ENCODE measurements at regions not wholly inside any gene's neighbourhood (a gene's known extent, or its start where the extent isn't known, plus 50 kb on each side); places are given as distances from the start of the nearest gene placed in this dataset.

DNA sequence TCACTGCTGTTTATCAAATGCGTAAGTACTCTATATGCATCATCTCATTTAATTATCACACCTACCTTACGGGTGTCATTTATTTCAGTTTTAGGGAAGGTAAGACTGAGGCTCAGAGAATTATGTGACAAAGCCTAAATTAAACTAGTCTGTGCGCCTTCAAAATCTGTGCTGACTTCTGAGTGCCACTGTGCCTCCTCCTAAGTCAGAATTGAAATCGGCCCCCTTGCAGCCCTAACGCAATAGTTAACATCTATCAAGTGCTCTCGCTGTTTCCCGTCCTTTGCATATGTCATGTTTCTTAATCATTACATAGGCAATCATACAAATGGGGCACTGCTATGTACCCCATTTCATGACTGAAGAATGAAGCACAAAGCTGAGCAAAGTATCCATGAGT is 79.0 kb upstream of the PDE10A start:
- no peak for DNase-seq

DNA sequence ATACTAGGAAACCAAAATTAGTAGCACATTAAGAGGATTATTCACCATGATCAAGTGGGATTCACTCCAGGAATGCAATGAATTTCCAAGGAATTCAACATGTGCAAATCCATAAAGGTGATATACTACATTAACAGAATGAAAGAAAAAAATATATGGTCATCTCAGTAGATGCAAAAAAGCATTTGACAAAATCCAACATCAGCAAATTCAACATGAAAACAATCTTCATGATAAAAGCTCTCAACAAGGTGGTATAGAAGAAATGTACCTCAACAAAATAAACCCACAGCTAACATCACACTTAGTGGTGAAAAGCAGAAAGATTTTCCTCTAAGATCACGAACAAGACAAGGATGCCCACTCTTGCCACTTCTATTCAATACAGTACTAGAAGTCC is 74.4 kb upstream of the PDE10A start:
- no peak for DNase-seq

DNA sequence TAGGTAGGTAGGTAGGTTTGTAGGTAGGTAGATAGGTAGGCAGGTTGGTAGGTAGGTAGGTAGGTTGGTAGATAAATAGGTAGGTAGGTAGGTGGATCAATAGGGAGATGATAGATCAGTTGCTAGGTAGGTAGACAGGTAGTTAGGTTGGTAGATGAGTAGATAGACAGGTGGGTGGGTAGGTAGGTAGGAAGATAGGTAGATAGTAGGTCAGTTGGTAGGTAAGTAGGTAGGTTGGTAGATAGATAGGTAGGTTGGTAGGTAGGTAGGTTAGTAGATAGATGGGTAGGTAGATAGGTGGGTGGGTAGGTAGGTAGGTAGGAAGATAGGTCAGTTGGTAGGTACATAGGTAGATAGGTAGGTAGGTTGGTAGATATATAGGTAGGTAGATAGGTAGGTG is 72.0 kb upstream of the PDE10A start:
- DNase-seq, result no peak

DNA sequence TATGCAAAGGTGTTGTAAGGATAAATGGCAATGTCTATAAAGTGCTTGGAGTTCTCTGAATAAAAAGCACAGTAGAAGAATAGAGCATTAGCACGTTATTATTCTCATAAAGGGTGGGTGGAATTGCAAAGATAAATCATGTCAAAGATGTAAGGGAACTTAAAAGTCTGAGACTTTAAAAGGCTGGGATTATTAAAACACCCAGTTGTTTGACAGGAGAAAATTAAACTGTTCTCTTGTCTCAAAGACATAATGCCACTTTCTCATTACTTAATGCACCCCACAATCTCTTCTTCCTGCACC is 70.4 kb upstream of the PDE10A start:
- no peak for DNase-seq

DNA sequence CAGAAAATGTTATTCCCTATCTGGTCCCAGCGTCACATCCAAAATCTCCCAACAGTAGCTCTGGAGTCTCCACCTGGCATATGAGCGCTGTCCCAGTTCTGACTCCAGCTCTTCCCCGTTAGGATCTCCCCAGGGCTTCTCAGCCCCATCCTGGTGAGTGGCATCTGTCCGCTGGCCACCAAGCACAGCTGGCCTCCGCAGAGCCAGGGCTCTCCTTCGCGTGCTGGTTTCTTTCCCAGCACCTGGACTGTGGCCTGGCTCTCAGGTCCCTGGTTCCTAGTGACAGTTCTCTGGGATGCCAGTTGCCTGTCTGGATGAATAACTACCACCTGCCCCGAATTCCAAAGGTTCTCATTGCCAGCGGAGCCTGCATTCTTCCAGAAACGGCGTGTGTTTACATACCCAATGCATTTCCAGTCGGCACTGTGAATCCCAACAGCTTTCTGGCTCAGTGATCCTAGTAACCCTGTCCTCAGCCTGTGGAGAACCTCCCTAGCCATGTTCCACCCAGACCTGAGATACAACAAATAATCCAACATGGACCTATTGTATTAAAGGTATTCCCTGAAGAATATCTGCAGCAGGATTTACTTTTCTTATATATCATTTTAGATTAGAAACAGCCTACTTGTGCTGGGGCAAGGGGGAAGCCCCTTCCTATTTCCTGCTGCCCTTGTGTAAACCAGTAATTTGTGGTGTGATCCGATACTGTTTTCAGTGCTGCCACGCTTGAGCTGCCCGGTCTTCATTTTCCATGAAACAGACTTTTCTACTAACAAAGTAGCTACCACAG is 69.9 kb upstream of the PDE10A start:
- DNase-seq, result no peak

DNA sequence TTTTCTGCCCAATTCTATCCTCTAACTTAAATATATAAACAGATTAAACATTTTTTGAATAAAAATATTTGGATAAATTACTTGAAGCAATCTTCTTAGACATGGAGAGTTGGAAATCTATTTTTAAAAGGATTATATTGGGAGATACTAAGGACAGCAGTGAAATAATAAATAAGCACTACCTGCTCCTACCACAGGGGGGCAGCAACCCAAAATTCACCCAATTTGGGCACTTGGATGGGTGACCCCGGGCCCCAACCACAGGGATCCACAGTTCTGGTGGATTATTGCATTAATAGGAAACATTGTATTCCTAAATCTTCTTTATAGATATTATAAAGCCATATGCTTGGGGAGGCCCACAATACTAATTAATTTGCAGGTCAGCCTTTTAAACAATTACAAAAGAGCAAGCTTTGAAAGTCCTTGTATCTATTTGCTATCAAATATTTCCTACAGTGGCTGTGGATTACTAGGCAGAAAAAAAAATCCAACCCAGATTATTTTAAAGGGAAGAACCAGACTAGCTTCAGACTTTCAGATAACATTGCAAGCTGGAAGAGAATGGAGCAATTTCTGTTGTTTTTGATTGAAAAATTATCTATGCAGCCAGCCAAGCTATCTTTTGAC is 66.4 kb upstream of the PDE10A start:
- no peak for DNase-seq

DNA sequence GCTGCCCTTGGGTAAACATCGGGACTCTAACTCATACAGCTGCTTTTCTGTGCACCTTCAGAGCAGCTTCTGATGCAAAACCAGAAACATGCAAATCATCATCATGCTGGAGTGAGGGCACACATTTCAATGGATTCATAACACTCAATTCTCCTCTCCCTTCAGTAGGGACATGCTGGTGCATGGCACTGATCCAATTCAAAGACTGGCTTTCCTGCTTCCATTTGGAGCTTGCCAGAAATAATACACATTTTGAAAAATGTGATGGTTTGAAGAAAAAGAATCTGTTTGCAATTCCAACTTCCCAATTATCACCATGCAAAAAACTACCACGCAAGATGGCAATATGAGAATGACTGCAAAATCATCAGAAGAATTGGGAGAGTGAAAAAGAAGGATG is 65.2 kb upstream of the PDE10A start:
- no peak for DNase-seq

DNA sequence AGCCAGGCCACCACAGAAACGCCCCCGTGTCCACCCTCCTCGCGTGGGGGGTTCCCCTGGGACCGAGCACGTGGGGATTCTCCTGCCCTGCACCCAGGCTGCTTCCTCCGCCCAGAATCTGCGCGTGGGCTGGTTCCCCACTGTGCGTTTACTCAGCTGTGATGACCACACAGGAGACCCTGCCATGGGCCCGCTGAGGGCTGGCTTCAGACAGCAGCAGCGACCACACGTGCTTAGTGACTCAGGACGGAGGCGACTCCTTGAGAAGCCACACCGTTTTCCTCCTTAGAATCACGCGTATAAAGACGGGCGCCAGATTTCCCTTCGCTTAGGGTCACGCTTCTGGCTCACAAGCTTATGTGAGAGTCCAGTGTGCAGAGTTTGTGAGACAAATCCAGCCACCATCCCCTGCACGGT is 63.9 kb upstream of the PDE10A start:
- DNase-seq, result no peak

DNA sequence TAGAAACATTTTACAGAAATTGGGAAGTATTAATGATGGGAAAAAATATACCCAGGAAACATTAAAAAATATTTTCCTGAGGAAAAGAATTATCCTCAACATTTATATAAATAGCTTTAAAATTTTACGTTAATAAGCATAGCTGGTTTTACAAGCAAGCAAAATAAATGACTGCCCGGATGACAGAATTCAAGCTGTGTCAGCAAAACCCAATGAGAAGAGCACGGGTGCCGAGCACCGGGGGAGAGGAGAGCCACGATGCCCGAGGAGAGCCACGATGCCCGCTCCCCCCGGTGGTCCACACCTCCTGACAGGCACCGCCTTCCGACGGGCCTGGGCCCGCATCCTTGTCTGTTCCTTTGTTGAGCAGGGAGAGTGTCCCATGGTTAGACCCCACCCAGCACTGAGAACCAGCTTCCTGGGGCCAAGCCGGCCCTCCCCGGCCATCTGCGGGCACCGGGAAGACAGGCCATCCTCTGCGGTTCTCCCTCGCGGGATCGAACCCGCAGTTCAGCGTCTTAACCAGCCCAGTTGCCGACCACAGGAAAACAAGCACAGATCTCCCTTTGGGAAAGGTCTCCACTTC is 63.3 kb upstream of the PDE10A start:
- no peak for DNase-seq

DNA sequence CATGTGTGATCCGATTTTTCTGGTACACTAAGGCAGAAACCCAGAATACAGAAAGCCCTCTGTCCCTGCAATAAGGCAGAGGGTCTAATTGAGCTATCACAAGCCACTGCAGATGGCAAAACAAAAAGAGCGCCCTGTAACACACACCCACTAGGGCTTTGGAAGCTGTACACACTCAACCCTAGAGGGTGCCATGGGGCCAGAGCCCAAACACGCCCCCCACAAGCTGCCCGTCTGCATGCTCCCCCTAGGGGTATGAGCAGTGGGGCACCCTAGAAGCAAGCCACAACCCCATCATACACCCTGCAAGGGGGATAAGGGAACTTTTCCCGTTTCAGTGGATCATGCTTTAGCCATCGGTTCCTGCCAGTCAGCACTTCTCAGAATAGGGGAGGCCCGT is 62.2 kb upstream of the PDE10A start:
- DNase-seq, result no peak

DNA sequence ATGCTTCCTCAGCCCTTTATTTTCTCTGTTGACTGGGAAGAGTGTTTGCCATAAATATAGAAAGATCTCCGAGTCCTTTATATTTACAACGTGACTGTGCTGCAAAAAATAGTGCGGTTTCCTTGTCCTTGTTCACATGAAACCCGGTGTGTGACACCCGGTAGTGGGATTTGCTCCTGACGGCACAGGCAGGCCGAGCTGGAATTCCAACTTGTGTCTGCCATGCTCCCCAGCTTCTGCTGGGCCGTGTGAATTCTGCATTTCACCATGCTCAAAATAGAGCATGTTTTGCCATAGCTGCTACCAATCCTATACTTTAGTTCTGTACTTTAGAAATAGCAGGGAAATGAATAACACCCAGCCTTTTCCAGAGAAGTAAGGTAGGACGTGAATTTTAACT is 60.3 kb upstream of the PDE10A start:
- no peak for DNase-seq

GRCh38 chr6:165722022-165722421 is 59.0 kb upstream of the PDE10A start:
- no peak for DNase-seq

DNA sequence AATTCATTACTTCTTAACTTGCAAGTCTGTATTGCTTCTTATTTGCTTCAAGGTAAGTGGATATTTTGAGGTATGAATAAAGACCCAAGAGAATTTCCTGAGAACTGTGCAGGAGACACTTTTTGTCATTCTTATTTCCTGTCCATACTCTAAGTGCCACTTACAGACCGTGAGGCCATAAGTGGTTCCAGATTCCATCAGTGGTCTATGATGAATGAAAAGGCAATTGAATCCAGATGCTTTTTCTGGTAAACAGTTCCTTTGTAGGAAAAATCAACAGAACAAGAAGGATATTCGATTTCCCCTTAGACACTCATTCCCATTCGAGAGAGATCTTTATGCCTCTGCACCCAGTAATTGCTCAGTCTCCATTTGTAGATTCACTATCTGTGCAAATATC is 58.3 kb upstream of the PDE10A start:
- no peak for DNase-seq

GRCh38 chr6:165718491-165718891 is 55.5 kb upstream of the PDE10A start:
- DNase-seq, result no peak

- no peak for DNase-seq
Measured at GRCh38 chr6:165717732-165718465, 54.9 kb upstream of the PDE10A start.

DNA sequence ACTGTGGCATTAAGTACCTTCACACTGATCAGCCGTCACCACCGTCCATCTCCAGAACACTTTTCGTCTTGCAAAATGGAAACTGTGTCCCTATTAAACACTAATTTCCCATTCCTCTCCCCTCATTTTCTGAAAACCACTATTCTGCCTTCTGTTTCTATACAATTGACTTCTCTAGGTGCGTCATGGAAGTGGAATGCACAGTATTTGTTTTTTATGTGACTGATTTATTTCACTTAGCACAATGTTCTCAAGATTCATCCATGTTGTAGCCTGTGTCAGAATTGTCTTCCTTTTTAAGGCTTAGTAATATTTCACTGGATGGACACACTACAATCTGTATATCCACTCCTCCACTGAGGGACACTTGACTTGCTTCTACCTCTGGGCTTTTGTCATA is 53.8 kb upstream of the PDE10A start:
- no peak for DNase-seq

DNA sequence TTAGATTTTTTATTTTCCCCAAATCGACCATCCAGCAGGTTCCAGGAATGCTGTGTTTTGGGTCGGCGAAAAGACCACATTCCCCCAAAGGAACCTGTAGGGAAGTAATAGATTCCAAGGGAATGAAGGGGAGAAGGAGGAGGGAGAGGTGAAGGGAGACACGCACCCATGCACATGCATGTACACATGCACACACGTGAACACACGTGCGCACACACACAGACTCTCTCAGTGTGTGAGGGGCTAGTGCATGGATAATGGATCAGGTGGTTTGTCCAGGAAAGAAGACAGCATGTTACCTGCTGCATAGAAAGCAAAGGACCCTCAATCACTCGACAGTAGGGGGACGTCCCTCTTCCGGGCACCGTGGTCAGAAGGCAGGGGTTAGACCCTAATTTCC is 52.4 kb upstream of the PDE10A start:
- no peak for DNase-seq

- no peak for DNase-seq
Measured at GRCh38 chr6:165714907-165715306, 51.9 kb upstream of the PDE10A start.

GRCh38 chr6:165713845-165714466 is 50.9 kb upstream of the PDE10A start:
- no peak for DNase-seq

All from DMS 273 treated with DMSO at 0.1 percent for 48 hours (cell line).